GM19043 (cell line): ENCODE measurements at regions not wholly inside any gene's neighbourhood (a gene's known extent, or its start where the extent isn't known, plus 50 kb on each side); places are given as distances from the start of the nearest gene placed in this dataset.
"Not testable (repeated sequence)": the region's sequence is repeated elsewhere in the genome, so short reads cannot be mapped to it uniquely, and the experiment has no call there.

Source experiments
- ATAC-seq: cut with Tn5 transposase; IDR thresholded peaks from one replicate; pipeline ENCODE4 v1.9.1; 2021; ENCODE audit warnings: low read depth; ENCODE audit not compliant: unreplicated experiment

DNA sequence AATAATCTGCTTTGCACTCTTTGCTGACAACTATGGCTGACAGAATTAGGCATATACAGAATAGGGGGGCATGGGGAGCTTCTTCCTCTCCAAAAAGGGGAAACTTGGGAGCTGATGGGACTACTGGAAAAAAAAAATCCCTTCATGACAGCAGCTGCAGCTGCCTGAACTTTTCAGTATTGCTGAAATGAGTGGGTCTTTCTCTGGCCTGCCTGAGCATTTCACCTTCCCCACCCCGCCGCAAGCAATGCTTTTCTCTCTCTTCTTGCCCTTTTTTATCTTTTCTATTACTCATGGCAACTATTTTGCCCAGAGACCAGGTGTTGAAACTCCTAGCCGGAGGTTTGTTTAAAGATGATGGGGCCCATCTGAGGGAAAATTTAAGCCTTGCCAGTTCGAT, 244.9 kb downstream of the SEMA3D start:
- no peak for ATAC-seq

DNA sequence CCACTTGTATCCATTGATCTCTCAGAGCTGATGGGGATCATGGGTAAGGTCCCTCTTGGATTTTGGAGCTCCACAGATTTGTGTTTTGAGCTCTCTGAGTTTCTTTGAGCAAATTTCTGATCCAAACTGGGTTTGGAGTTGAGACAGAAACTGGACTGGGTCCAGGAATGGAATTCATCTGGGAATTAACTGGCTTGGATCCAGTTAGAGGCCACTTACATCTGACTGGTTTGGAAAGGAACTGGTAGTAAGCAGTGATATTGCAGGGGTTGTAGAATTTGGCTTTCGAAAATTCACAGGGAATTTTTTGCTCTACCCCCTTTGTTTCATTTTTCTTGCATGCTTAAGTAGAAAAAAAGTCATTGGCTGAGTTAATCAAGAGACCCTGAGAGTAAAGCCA, 245.6 kb downstream of the SEMA3D start:
- no peak for ATAC-seq

DNA sequence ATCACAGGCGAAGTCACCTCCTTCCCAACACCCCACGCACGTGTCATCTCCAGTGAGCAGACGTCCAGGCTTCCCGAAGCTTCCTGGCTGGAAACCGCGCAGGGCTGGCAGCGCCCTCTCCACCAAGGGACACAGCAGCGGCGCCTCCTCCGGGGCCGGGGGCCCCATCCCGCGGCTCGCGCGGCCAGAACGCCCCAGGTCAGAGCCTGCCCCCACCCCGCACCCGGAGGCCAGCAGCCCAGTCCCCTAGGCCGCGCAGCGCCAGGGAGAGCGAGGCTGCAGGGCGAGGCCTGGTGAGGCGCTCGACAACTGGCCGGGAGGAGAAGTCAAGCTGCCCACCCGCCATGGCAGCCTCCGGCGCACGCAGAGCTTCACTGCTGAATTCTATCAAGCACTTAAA, 247.0 kb downstream of the SEMA3D start:
- no peak for ATAC-seq

DNA sequence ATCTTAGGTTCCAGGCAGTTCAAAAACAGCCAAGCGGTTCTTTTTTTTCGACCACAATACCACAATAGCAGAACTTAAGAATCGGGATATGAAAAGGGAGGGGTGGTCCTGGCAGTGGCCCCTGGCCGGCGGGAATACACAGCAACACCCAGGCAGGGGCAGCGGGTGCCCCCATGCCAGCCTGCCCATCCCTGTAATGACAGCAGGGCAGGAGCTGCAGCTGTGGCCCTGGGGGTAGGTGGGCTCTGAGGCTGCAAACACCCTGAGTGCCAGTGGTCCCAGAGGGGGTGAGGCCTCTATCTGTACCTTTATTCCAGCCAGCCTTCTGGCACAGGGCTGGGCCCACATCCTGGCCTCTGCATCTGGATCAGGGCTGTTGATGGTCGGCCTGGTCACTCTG, 247.4 kb downstream of the SEMA3D start:
- no peak for ATAC-seq

DNA sequence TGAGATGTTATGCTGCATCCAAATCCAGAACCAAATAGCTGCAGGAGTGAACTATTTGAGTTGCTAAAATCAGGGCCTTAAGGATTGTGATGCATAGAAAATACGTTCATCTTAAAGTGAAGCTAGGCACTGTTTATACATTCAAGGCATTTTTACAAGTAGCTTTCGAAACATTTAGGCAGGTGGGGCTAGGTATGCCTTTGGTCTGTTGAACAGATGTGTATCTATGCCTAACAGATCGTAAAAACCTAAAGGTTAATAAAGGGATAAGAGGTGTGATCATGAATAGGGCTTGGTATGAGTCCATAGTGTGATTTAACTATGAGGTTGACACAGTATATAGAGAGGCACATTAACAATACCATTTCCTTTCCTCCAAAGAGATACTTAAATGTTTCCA, 262.5 kb downstream of the SEMA3D start:
- no peak for ATAC-seq

DNA sequence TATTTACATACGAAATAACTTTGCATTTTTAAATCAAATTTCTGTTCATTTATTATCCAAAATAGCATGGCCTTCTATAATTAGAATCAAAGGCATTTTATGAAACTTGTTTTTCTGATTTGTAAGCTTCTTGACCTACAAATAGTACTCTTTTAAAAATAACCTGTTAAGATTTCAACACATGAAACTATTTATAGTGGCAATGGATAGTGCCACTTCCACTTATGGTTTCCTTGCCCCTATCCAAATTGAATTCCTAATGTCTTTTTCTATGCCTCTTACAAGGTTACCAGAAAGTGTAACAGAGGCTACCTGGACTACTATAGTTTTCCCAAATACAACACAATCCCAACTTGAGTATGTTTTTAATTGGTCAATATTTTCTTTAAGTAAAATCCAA, 263.5 kb downstream of the SEMA3D start:
- ATAC-seq = no peak

DNA sequence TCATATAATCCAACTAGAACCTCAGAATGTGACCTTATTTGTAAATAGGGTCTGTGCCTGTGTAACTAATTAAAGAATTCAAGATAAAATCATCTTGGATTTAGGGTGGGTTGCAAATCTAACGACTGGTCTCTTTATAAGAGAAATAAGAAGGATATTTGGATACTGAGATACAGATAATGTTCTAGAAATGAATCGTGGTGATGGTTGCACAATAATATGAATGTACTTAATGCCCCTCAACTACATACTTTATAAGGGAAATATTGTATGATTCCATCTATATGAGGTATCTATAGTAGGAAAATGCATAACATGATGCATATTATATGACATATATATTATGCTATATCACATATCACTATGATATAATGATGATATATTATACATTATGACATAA, 265.7 kb downstream of the SEMA3D start:
- ATAC-seq = no peak

DNA sequence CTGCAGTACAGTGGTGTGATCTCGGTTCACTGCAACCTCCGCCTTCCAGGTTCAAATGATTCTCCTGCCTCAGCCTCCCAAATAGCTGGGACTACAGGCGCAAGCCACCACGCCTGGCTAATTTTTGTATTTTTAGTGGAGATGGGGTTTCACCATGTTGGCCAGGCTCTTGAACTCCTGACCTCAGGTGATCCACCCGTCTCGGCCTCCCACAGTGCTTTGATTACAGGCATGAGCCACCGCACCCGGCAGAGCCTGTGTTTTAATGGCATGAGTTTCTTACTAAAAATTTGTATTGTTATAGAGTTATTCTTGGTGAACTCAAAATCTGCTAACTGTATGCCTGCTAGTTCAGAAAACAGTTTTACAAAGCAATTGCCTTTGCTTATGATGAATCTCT, 269.9 kb downstream of the SEMA3D start:
- ATAC-seq = not testable (repeated sequence)

DNA sequence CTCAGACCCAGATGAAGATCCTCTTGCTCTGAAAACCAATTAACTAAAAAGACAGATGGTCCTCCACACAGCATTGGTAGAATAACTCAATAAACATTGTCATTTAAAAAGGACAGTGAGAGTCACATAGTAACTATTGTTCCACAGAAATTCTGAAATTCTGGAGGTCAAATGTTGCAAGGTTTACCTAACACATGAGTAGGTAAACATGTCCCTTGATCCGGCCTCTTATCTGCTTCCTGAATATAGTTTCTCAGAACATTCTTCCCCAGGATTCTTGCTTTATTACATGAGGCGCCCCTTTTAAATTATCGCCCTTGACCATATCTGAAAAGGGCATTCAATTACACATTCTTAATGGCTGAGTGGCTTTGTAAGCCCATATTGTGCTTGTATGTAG, 270.7 kb downstream of the SEMA3D start:
- no peak for ATAC-seq

DNA sequence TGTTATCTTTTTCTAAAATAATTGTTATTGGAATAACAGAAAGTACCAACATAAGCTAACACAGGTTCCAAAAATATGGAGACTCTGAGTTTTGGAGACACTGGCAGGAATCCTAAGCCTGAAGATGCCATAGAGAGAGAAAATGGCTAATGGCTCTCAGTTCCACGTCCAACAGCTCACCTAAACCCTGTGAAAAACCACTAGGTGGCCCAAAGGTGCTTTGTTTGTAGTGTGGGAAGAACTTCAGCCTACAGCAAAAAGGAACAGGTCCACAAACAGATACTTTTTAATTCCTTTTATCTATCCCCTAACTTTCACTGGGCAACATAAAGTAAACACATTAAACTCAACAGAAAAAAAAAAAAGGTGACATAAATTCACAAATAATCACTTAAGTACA, 272.3 kb downstream of the SEMA3D start:
- ATAC-seq = no peak

DNA sequence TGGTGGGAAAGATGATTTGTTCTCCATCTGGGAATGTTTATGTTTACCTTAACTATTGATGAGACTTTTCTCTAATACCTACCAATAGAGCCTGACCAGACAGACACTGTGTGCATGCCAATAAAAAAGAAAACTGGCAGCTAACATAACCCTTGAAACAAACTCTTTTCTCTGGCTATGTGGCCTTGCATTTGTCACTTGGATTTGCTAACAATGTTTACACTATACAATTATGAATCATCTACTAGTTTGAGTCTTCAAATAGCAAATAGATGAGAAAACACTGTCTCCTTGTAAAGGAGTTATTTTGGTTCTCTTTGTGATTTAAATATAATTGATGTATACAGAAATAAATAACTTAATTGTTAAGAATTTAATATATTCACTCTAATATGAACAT, 273.1 kb downstream of the SEMA3D start:
- no peak for ATAC-seq

DNA sequence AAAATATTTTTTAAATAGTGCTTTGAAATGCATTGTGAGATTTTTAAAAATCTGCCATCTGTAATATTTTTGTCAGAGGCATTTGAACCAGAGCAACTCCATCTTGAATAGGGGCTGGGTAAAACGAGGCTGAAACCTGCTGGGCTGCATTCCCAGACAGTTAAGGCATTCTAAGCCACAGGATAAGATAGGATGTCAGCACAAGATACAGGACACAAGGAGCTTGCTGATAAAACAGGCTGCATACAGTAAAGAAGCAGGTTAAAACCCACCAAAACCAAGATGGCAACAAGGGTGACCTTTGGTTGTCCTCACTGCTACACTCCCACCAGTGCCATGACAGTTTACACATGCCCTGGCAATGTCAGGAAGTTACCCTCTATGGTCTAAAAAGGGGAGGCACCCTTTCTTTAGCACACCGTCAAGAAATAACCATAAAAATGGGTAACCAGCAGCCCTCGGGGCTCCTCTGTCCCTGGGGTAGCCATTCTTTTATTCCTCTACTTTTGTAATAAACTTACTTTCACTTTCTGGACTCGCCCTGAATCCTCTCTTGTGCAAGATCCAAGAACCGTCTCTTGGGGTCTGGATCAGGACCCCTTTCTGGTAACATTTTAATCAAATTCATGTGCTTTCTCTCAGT, 273.7 kb downstream of the SEMA3D start:
- ATAC-seq = no peak

DNA sequence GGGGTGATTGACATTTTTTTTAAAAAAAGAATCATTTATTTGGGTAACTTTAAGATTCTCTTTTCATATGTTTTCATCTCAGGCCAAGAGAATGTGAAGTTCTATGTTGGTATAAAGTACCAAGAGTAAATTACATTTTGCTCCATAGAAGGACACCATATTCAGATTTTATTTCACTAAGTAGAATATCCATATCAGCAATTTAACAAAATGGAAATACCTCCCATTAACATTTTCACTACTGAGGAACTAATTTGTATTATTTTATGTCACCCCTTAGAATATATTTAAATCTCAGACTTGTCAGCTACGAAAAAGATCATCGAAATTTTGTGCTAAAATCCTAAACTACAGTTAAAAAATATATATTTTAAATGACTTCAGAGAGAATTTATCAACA, 274.3 kb downstream of the SEMA3D start:
- no peak for ATAC-seq

DNA sequence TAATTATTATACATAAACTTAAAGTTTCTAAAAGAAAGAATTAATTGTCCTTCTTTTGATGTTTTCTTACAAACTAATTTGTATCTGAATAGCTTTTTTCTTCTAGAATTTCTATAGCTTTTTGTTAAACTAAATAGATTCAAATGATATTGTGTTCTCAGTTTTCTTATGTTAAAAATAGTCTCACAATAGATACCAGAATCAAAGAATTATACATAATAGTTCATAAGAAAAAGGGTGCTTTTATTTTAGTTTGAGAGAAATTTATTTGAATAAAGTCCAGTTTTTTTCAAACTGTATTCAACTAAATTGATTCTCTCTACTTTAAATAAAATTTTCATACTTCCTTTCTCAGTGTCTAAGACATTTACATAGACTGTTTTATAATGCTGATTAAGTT, 274.8 kb downstream of the SEMA3D start:
- ATAC-seq = no peak

DNA sequence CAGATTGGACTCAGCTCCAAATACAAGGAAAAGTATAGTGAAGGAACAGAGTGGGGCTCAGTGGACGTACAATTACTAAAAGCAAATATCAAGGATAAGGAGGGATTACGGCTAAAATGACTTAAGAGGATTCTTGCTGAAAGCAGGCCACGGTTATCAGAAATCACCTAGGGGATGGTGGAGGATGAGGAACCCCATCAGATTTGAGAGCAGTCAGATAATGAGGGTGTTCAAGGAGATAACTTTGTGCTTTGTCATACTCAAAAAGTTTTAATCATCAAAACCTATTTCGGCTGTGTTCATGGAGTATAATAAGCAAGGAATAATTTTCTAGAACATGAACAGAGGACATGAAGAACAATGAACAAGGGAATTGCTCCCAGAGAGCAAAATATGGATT, 275.8 kb downstream of the SEMA3D start:
- no peak for ATAC-seq

DNA sequence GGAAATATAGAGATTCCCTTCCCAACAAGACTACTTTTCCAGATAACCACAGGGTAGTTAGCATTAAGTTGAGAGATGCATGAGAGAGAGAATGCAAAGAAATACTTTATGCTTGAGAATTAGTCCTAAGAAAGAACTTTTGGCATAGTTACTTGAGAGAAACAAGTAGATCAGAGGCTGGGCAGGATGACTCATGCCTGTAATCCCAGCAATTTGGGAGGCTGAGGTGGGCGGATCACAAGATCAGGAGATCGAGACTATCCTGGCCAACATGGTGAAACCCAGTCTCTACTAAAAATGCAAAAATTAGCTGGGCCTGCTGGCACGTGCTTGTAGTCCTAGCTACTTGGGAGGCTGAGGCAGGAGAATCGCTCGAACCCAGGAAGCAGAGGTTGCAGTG, 276.5 kb downstream of the SEMA3D start:
- not testable (repeated sequence) for ATAC-seq

DNA sequence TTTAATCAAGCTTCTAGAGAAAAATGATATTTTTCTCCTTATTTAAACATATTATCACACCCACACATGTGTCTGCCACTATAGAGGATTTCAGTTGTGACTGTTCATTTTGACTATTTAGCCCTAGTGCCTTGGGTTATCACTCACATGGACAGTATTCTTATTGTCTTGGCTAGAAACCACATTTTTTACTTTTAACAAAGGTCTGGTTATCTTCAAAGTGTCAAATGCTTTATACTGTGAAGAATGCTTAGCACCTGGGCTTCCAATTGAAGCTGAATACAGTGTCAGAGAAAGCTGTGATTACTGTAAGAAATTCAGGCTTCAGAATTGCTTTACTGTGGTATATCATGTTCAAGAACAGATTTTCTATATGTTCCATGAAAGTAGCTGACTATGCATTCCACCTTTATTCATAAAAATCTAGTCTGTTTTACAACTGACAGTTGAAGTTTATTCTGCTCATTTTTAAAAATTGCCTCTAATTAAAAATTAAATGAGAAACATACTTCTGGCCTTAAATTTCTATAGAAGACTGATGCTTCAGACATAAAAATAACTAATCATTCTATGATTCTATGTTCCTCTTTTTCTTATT, 278.6 kb downstream of the SEMA3D start:
- no peak for ATAC-seq

DNA sequence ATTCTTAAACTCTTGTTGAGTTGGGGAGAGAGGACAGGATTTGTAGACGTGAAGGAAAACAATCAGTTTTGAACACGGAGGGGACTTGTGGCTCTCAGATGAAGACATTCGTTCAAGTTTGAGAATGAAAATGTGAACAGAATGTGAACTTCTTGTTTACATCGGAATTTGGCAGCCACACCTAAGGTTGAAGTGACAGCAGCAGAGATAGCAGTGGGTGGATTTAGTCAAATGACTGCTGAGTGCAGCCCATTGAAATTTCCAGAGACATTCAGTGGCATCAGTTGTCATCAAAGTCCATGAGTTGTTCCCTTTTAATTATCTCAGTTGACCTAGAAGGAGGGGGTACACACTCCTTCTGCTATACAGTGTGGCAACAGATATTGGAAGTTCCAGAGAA, 280.0 kb downstream of the SEMA3D start:
- no peak for ATAC-seq

DNA sequence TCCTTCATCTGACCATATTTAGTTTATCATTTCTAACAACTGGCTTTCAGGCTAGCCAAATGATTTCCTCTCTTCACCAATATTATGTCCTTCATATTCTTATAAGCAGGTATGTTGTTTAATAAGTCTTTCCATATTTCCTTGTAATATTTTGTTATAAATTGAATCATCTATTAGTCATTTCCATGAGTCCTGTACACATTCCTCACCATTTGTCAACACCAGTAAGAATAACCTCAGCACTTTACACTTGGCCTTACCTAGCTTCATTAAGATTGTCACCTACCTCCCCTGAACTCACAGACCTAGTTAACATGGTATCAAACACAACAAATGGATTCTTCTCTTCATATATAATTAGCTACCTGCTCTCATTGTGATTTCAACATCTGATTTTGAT, 282.3 kb downstream of the SEMA3D start:
- ATAC-seq = no peak

DNA sequence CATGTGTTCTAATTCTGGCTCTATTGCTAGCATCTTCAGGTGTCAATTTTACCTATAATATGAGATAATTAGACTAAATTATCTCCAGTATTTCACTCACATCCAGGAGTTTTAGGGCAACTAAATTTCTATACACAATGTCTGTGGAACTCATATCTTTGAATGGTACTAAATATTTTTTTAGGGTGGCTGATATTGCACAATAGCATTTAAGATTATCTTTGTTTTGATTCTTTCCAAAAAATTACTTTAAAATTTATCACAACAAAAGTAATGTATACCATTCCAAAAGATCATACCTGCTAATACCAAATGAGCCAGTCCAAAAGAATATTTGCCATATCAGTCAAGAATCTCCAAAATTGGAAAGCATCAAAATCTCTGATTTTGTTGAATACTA, 285.5 kb downstream of the SEMA3D start:
- ATAC-seq = no peak

DNA sequence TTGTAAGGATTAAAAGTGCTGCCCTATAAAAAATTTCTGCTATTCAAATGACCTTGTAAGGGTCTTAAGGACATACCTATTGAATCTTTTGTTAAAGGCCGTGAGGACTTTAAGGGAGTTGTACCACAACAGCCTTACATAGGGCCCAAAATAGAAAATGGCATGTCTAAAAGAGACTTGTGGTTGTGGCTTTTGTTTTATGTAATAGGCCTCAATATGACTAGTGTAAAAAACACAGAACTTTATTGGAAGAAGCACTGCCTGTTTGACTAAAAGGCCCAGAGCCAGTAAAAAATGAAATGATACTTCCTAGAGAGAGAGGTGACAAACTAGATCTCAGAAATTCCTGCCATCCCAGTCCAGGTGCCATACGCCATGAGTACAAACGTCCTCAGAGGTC, 286.6 kb downstream of the SEMA3D start:
- ATAC-seq = no peak

DNA sequence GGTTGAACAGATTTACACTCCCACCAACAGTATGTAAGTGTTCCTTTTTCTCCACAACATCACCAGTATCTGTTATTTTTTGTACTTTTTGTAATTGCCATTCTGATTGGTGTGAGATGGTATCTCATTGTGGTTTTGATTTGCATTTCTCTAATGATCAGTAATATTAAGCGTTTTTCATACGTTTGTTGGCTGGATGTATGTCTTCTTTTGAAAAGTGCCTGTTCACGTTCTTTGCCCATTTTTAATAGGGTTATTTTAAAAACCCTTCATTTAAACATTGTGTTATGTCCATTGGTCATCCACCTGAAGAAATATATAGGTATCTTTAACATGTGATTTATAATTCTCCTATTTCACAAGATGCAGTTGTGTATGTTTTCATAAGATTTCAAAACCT, 291.3 kb downstream of the SEMA3D start:
- no peak for ATAC-seq

DNA sequence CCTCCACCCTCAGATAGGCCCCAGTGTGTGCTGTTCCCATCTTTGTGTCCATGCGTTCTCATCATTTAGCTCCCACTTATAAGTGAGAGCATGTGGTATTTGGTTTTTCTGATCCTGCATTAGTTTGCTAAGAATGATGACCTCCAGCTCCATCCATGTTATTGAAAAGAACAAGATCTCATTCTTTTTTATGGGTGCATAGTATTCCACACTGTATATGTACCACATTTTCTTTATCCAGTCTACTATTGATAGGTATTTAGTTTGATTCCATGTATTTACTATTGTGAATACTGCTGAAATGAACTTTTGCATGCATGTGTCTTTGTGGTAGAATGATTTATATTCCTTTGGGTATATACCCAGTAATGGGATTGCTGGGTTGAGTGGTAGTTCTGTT, 303.3 kb downstream of the SEMA3D start:
- not testable (repeated sequence) for ATAC-seq
